ENCODE measurements at regions not wholly inside any gene's neighbourhood (a gene's known extent, or its start where the extent isn't known, plus 50 kb on each side); places are given as distances from the start of the nearest gene placed in this dataset.

DNA sequence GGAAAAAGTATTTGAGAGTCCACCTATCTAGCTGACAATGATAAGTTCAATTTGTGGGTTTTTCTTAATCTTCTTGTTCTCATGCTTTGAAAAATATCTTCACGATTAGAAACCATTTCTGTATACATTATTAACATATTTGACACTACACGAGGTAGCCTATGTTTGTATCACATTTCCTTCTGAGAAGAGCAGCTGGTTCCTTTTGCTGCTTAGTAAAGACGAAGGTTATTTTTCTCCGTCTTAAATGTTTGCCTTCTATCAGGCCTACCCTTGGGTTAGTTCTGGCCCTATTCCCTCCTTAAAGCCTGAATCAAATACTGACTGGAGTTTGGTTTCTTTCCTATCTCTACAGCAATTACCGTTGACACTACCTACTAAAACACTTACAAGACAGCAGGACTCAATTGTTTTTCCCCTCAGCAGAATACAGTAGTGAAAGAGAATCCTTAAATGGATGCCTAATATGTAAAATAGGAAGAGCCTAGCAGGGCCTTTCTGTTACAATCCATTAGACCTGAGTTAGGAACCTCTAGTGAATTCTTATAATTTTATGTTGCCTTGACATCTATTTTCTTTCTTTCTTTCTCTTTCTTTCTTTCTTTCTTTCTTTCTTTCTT, 790.4 kb downstream of the EPHA4 start:
- TF ChIP-seq POLR2A (IDR thresholded peaks at IDR 0.05) (no peak), POLR2AphosphoS5 (IDR thresholded peaks at IDR 0.05) (no peak), EP300 (IDR thresholded peaks at IDR 0.05) (no peak)
- TF ChIP-seq, protein P1, sequence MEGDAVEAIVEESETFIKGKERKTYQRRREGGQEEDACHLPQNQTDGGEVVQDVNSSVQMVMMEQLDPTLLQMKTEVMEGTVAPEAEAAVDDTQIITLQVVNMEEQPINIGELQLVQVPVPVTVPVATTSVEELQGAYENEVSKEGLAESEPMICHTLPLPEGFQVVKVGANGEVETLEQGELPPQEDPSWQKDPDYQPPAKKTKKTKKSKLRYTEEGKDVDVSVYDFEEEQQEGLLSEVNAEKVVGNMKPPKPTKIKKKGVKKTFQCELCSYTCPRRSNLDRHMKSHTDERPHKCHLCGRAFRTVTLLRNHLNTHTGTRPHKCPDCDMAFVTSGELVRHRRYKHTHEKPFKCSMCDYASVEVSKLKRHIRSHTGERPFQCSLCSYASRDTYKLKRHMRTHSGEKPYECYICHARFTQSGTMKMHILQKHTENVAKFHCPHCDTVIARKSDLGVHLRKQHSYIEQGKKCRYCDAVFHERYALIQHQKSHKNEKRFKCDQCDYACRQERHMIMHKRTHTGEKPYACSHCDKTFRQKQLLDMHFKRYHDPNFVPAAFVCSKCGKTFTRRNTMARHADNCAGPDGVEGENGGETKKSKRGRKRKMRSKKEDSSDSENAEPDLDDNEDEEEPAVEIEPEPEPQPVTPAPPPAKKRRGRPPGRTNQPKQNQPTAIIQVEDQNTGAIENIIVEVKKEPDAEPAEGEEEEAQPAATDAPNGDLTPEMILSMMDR (IDR thresholded peaks at IDR 0.05), result no peak
